Gastroesophageal sphincter (tissue), 4 donors: ENCODE measurements at regions not wholly inside any gene's neighbourhood (a gene's known extent, or its start where the extent isn't known, plus 50 kb on each side); places are given as distances from the start of the nearest gene placed in this dataset.

Experiments used
- ATAC-seq: fragments of 150-250 bp; one replicate; pipeline ENCODE4 v1.9.1; 2016; ENCODE audit warnings: mild to moderate bottlenecking, moderate library complexity
- H3K27ac ChIP-seq, 4 donors: fragments of 200-600 bp; sonication (generic) in 3 of 4; 1 replicate in 3 of 4; 2 replicates in 1 of 4; pipeline ENCODE4 v1.5.1; 2016 to 2019
- H3K27me3 ChIP-seq: fragments of 200-600 bp; sonication (generic); one replicate; pipeline ENCODE4 v1.5.1; 2019
- H3K36me3 ChIP-seq, 2 donors: fragments of 200-600 bp; sonication (generic); one replicate each; pipeline ENCODE4 v1.5.1; 2019; ENCODE audit warnings: control low read depth in 1 of 2
- H3K4me1 ChIP-seq, 3 donors: fragments of 200-600 bp; sonication (generic); 1 replicate in 2 of 3; 2 replicates in 1 of 3; pipeline ENCODE4 v1.5.1; 2016 to 2019; ENCODE audit warnings: control low read depth in 2 of 3
- H3K4me3 ChIP-seq, 2 donors: fragments of 200-600 bp; sonication (generic); one replicate each; pipeline ENCODE4 v1.5.1; 2019; ENCODE audit warnings: mild to moderate bottlenecking in 1 of 2, moderate library complexity in 1 of 2
- H3K9me3 ChIP-seq, 3 donors: fragments of 200-600 bp; sonication (generic); one replicate each; pipeline ENCODE4 v1.5.1; 2017 to 2019; ENCODE audit warnings: control low read depth in 2 of 3
- CTCF ChIP-seq, 4 experiments: fragments of 200-600 bp in 2 of 4; fragments of 450-650 bp in 2 of 4; sonication (generic) in 1 of 4; IDR thresholded peaks; one replicate each; pipeline ENCODE4 v1.5.1; 2017 to 2019; ENCODE audit warnings: antibody characterized with exemption in 4 of 4, mild to moderate bottlenecking in 2 of 4, moderate library complexity in 2 of 4
- EP300 ChIP-seq: sonication (generic); formaldehyde crosslinking; IDR thresholded peaks from one replicate; pipeline ENCODE4 v1.6.1; 2017; ENCODE audit warnings: antibody characterized with exemption, mild to moderate bottlenecking
- POLR2A ChIP-seq, 2 donors: fragments of 450-650 bp; IDR thresholded peaks; one replicate each; pipeline ENCODE4 v1.6.1; 2017; ENCODE audit warnings: antibody characterized with exemption in 2 of 2, mild to moderate bottlenecking in 2 of 2, moderate library complexity in 1 of 2
- POLR2AphosphoS5 ChIP-seq: sonication (generic); formaldehyde crosslinking; IDR thresholded peaks from one replicate; pipeline ENCODE4 v1.6.1; 2017; ENCODE audit warnings: antibody characterized with exemption
- WGBS, 2 donors: methylation state at CpG; one replicate each; pipeline ENCODE4 v1.1.5; 2018; ENCODE audit warnings: low coverage in 1 of 2; 5-methylcytosine and 5-hydroxymethylcytosine counted together

GRCh38 chr3:13954741-13955483 lies 75.0 kb upstream of the WNT7A start:
- TF ChIP-seq EP300 (no peak), POLR2A (IDR thresholded peaks at IDR 0.05) (no peak), POLR2AphosphoS5 (no peak), CTCF (IDR thresholded peaks at IDR 0.05) (no peak)
- Histone ChIP-seq H3K4me1 (no peaks in the 10 kb centered on the region), H3K9me3 (no peaks in the 10 kb centered on the region), H3K36me3 (no peaks in the 10 kb centered on the region), H3K27me3 (no peaks in the 10 kb centered on the region), H3K4me3 (no peak overlapping the region), H3K27ac (no peak overlapping the region)
- no peak for ATAC-seq
- 78 to 95% methylated on average over 4 to 11 of the region's 11 CpGs for WGBS, 2 donors

DNA sequence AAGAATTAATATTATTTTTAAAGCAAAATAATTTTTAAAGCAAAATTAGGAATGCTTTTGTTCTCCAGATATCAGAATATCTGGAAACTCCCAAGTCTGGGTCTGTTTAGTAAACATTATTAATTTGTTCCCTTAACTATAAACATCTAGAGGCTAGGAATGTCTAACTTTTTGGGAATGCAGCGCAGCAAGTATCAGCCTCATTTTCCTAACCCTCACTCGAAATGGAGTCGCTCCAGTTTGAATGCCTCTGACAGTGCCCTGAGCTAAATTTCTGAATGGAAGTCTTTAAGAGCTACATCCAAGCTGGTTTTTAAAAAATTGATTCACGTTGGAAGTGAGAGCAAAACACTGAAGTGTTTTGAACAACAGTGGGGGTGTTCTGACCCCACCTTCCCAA lies 74.4 kb upstream of the WNT7A start:
- H3K27me3 ChIP-seq = no peaks in the 10 kb centered on the region
- H3K4me3 ChIP-seq = no peak overlapping the region
- no peak for ATAC-seq
- TF ChIP-seq CTCF (IDR thresholded peaks at IDR 0.05) = no peak
- TF ChIP-seq EP300 = no peak
- no peak for TF ChIP-seq POLR2A (IDR thresholded peaks at IDR 0.05)
- no peaks in the 10 kb centered on the region for H3K36me3 ChIP-seq
- no peaks in the 10 kb centered on the region for H3K9me3 ChIP-seq
- H3K27ac ChIP-seq = no peak overlapping the region
- no peaks in the 10 kb centered on the region for H3K4me1 ChIP-seq
- WGBS, 2 donors = 89 to 100% methylated on average over 3 of the region's 4 CpGs

- Histone ChIP-seq H3K4me1 (no peaks in the 10 kb centered on the region), H3K27ac (no peak overlapping the region), H3K9me3 (peaks cover 0 to 24% (median 0%) of the 10 kb centered on the region in 3 donors), H3K4me3 (no peak overlapping the region), H3K36me3 (no peaks in the 10 kb centered on the region), H3K27me3 (no peaks in the 10 kb centered on the region)
- WGBS, 2 donors = 83% methylated on average over 1 of the region's 1 CpG; no CpG with 5 or more reads in 1 of the 2 donors
- TF ChIP-seq POLR2AphosphoS5 (no peak), POLR2A (IDR thresholded peaks at IDR 0.05) (no peak), CTCF (IDR thresholded peaks at IDR 0.05) (no peak), EP300 (no peak)
- ATAC-seq = no peak
Measured at GRCh38 chr3:13951184-13951583, 71.3 kb upstream of the WNT7A start.

- Histone ChIP-seq H3K36me3 (no peaks in the 10 kb centered on the region), H3K9me3 (peaks cover 0 to 30% (median 0%) of the 10 kb centered on the region in 3 donors), H3K4me3 (no peak overlapping the region), H3K4me1 (no peaks in the 10 kb centered on the region), H3K27ac (no peak overlapping the region), H3K27me3 (no peaks in the 10 kb centered on the region)
- ATAC-seq = no peak
- 13% methylated on average over 1 of the region's 1 CpG for WGBS, 2 donors
- no peak for TF ChIP-seq POLR2AphosphoS5
- TF ChIP-seq POLR2A (IDR thresholded peaks at IDR 0.05) = no peak
- no peak for TF ChIP-seq EP300
- no peak for TF ChIP-seq CTCF (IDR thresholded peaks at IDR 0.05)
Measured at GRCh38 chr3:13950042-13950441, 70.2 kb upstream of the WNT7A start.

DNA sequence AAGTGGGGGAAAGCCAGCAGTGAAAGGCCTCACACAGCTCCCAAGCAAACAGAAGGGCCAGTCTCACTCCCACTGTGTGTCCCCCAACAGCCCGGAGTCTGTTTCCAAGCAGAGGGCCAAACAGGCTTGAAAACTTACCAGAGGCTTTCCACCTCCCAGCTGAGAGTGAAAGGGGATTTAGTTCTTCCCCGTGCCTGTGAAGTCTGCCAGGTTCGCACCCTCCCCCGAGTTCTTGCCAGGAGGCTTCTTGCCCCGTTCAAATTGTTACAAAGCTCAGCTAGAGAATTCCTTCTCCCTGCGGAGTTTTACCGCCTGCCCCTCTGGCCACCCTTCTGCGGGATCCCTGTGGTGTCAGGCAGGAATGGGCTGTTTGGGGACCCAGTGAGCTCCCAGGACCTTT lies 68.0 kb upstream of the WNT7A start:
- Histone ChIP-seq H3K4me1 (no peaks in the 10 kb centered on the region), H3K36me3 (no peaks in the 10 kb centered on the region), H3K4me3 (no peak overlapping the region), H3K9me3 (peaks cover 0 to 48% (median 0%) of the 10 kb centered on the region in 3 donors), H3K27ac (no peak overlapping the region), H3K27me3 (no peaks in the 10 kb centered on the region)
- no peak for ATAC-seq
- 18 to 46% methylated on average over 3 to 5 of the region's 8 CpGs for WGBS, 2 donors
- no peak for TF ChIP-seq EP300
- TF ChIP-seq POLR2AphosphoS5 = no peak
- TF ChIP-seq CTCF (IDR thresholded peaks at IDR 0.05) = no peak
- TF ChIP-seq POLR2A (IDR thresholded peaks at IDR 0.05) = no peak
